ENCODE measurements at regions not wholly inside any gene's neighbourhood (a gene's known extent, or its start where the extent isn't known, plus 50 kb on each side); places are given as distances from the start of the nearest gene placed in this dataset.

DNA sequence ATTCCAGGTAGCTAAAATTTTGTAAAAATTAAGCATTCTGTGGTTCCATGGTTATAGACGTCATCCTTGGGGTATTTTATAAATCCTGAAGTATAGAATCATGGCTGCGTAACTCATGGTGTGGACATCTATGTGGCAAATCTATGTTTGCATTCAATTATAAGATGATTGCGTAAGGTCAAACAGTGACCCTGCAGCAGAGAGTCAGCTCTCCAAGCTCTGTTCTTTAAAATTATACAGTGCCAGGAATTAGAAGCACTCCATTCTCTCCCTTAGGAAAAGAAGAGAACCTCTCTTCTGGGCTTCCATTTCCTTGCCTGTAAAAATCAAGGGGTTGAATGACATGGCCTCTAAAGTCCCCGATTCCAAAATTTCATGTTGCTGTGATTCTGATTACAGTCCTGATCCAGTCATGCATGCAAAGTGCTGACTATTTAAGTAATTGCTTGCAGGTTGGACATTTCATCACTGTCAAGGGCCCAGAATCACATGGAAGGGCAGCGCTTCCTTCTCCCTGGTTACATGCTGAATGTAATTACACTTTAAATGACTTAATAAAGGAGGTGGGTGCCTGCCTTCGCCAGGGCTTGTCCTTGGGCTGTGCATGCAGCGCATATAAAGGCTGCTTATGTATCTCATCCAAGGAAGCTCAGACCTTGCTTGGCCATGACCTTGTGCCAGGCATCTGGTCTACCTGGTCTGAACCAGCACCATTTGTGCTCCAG is 550.7 kb downstream of the TYW1 start:
- in situ Hi-C loops (cut with HindIII; ENCODE audit: low sequenced_read_pairs), result no loop called here

DNA sequence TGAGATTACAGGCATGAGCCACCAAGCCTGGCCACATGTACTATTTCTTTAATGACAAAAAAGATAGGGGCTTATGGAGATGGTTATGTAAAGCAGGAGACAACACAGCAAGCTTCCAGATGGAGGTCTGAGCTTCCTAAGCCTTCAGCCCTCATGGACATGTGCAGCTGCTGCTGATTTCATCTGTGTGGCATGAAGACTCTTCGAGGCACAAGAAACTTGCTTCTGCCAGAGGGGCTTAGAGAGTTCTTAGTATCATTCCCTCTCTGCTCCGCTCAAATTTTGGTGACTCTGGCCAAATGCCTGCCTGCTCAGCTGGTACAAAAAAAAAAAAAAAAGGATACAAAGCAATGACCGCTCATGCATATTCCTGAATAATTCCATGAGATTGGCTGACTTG is 552.5 kb downstream of the TYW1 start:
- in situ Hi-C loops (cut with HindIII; ENCODE audit: low sequenced_read_pairs), result no loop called here

DNA sequence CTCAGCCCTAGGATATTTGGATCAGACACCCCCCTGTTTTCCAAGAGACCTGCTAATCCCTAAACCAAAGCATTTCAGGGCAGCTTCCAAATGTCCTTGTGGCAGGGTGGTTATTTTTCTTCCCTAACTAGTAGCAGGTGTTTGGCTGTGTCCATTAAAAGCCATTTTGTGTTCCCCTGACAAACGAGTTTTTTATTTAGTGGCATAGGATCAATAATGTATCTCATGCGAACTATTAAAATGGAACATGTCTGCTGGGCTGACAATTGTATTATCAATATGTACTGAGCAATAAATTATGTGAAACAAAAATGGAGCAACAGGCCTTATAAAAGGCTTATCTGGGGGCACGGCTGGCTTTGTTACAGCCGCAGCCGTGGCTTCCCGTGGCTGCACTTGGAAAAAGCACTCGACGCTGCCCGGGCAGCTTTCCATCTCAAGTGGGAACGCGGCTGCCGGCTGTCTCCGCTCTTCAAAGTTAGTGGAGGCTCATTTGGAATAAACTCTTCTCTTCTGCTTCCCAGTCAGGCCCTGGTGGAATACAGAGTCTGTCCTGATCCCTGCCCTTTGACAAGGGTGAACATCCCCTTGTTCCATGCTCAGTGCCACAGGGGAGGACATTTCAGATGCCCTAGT is 554.3 kb downstream of the TYW1 start:
- in situ Hi-C loops (cut with HindIII; ENCODE audit: low sequenced_read_pairs), result no loop called here

DNA sequence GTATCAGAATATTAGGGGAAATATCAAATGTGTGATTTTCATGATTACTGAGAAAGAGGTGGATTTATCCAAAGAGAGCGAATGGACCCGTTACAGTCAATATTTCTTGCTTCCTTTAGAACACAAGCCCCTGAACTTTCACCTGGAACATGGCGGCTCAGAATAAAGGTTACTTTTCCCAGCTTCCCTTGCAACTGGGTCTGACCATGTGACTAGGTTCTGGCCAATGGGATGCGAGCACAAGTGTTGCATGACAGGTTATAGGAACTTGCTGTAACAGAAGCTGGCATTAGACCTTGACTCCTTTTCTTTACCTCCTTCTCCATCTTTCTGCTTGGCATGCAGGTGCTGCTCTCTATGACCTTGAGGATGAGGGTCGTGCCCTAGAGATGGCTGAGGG is 556.1 kb downstream of the TYW1 start:
- in situ Hi-C loops (cut with HindIII; ENCODE audit: low sequenced_read_pairs), result no loop called here

DNA sequence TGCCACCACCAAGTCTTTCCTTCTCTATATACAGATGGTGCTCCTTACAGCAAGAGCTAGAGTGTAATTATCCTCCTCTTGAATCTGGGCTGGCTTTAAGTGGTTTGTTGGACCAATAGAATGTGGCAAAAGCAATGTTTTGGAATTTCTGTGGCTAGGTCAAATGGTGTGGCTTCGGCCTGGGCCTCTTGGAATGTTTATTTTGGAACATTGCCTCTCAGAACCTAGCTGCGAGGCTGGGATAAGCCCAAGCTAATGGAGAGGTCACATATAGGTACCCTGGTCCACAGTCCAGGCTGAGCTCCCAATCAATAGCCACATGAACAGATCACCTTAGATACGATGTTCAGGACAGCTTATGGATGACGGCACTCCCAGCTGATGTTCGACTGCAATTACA is 556.7 kb downstream of the TYW1 start:
- in situ Hi-C loops (cut with HindIII; ENCODE audit: low sequenced_read_pairs), result no loop called here

DNA sequence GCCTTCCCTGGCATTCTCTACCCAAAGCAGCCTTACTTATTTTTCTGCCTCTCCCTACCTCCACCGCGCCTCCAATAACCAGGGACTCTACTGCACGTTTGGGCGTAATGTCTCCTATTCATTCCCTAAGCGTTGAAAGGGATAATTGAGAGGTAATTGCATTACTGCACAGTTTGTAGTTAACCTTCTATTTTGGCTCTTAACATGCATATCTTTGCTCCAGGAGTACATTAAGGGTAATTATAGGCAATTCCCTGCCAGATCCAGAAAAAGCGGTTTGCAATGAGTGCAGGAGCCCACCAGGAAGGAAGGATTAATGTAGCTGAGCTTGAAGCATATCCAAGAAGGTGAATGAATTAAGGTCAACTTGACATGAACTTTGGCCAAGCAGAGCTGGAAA is 558.4 kb downstream of the TYW1 start:
- in situ Hi-C loops (cut with HindIII; ENCODE audit: low sequenced_read_pairs), result no loop called here

DNA sequence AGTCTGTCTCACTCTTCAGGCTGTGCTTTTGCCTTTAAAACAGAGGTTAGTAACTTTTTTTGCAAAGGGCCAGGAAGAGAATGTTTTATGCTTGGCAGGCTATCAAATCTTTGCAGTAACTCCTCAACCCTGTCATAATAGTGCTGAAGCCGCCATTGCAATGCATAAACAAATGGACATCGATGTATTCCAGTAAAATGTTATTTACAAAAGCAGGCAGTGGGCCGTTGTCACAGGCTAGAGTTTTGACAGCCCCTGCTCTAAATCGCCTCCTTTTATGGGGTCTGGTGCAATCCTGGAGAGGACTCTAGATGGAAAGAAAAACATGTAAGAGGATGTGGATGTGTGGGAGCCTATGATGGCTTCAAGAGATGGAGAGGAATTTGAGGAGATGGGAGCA is 568.3 kb downstream of the TYW1 start:
- in situ Hi-C loops (cut with HindIII; ENCODE audit: low sequenced_read_pairs), result no loop called here

DNA sequence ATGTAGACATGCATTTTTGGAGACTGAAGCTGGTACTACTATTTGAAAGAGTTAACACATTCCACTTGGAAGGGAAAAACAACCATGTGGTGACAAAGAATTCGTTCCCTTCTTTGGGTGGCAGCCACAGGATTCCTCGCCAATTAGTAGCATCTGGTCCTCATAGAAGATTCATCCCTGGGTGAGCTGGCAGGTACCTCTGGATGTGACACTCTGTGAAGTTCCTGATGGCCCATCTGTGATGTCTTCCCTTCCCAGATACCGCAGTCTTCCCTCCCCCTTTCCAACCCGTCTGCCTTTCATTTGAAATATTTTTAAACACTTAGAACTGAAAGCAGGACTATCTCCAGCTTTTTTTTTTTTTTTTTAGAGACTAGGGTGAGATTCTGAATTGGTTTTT is 569.5 kb downstream of the TYW1 start:
- in situ Hi-C loops (cut with HindIII; ENCODE audit: low sequenced_read_pairs), result no loop called here

DNA sequence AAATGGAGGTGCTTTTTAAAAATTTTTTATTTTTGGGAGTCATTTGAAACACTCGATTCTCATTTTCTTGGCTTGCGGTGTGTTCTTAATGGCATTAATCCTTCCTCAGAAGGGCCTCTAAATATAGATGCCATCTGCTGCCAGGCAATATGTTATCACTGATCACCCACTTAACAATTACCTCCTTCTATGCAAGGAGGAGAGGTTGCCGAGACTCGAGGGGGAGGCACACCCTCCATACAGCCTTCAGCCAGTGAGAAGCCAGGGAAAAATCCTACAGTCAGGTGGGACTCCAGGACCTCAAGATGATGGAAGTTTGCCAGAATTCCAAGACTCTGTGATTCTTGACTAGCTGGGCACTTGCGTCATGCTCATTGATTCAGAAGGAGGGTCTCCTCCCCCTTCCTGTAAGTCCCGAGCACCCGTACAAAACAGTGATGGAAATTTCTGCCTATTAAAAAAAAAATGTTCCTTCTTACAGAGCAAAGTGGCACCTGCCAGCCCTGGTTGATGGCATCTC is 574.5 kb downstream of the TYW1 start:
- in situ Hi-C loops (cut with HindIII; ENCODE audit: low sequenced_read_pairs), result no loop called here

DNA sequence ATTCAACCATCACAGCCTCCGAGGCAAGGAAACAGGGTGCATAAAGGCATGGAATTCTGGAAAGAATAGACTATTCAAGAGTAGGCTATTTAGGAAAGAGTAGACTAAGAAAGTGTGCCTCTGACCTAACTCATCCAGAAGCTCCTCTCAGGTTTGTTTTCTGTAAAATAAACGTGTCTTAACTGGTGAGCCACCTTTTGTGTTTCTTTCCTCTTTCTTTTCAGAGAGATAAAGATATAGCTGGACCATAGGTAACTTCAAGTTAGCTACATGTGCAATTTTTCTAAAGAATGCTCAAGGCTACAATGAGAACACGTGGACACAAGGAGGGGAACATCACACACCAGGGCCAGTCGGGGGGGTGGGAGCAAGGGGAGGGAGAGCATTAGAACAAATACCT is 577.0 kb downstream of the TYW1 start:
- in situ Hi-C loops (cut with HindIII; ENCODE audit: low sequenced_read_pairs), result no loop called here

DNA sequence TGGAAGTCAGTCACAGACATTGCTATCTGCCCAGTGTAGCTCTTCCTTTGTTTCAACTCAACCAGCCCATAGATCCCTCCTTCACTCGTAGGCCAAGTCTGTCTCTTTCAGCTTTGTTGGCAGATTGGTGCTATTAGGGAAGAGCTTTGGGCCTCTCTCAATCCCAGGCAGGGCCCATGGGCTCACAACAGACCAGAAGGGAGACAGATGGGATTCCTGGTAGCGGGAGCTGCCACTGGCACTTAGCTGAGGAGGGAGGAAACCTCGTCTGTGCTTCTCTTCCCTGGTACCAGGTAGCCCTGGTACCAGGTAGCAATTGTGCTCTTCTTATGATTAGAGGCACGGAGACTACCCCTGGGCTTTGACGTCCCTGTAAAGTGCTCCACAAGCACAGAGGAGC is 592.0 kb downstream of the TYW1 start:
- in situ Hi-C loops (cut with HindIII; ENCODE audit: low sequenced_read_pairs), result no loop called here

DNA sequence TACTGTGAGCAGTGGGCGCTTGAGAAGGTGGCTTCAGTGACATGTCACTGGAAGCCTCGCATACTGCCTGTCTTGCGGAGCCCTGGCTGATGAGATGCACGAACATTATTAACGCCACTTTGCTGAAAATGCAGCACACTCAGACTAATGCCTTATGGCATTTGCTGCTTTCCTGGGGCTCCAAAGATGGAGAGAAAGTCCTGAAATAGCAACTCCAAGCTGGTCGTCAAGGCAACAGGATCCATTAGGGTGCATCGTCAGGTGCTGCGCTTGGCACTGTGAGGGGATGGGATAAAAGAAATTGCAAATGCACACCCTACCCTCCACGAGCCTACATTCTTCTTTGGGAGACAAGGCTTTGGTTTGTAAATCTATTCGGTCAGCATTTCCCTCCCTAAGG is 592.5 kb downstream of the TYW1 start:
- in situ Hi-C loops (cut with HindIII; ENCODE audit: low sequenced_read_pairs), result no loop called here

DNA sequence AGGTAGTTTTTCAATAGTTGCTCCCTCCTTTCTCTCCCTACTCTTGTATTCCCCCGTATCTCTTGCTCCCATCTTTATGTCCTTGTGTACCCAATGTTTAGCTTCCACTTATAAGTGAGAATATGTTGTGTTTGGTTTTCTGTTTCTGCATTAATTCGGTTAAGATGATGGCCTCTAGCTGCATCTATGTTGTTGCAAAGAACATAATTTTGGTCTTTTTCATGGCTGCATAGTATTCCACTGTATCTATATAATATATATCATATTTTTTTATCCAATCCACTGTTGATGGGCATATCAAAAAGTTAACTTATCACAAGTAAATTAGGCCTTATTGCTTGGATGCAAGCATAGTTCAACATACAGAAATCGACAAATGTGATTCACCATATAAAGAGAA is 594.0 kb downstream of the TYW1 start:
- in situ Hi-C loops (cut with HindIII; ENCODE audit: low sequenced_read_pairs), result no loop called here

DNA sequence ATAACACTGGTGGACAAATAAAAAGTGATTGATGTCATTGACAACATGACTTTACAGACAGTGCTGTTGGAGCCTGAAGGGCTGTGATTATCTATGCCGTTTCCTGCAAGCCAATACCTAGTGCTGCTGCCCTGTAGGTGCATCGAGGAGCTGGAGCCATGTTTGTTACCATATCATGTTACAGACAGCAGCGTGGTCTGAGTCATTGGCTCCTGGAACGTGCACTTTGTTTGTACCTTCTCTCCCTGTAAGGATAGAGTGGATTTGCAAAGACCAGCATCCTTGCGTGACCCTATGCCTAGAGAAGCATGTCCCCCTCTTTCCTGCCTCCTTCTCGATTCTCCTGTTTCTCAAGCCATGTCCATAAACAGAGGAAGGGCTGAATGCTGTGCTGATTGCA is 597.2 kb downstream of the TYW1 start:
- in situ Hi-C loops (cut with HindIII; ENCODE audit: low sequenced_read_pairs), result no loop called here

DNA sequence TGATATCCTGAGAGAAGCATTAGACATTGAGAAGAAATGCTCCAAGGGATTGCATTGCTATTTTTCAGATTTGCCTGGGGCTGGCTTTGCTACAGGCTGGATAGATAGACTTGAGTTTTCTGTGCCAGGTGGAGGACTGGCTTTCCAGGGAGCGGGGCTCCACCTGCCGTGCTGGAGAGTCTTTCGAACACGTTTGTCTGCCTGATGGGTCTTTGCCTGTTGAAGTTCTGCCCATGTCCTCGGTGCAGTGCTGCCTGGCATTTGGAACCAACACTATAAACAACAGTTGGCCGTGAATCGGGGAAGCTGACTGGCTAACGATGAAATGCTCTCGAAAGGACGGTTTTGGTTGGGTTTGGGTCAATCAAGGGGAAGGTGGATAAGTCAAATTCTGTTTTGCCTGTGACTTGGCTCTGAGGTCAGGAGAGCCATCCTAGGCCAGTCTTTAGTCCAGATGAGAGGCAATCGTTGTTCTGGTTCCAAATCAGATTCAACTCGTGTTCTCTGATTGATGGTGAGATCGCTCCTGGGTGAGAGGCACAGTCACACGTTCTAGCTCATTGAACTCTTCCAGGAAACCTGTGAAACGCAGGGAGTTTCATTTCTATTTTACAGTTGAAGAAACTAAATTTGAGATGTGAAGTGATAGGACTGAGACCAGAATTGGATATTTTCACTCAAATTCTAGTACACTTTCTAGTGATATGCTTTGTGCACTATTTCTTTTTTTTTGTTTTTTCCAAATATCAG is 599.0 kb downstream of the TYW1 start:
- in situ Hi-C loops (cut with HindIII; ENCODE audit: low sequenced_read_pairs), result no loop called here

DNA sequence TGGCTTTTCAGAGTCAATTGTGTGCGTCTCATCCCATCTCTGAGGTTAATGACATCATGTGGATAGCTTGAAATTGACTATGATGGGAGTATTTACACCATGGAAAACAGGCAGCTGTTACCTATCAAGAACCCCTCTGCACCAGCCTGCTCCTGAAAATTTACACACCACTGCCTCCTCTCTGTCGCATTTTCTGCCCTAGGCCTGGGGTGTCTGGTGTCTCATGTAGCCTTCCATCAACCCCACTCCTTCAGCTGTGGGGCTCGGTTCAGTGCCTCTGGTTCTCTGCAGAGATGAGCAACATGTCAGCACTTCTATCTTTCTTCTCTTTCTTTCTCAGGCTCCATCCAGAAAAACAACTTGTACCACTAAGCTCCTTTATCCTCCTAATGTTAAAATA is 600.5 kb downstream of the TYW1 start:
- in situ Hi-C loops (cut with HindIII; ENCODE audit: low sequenced_read_pairs), result no loop called here

DNA sequence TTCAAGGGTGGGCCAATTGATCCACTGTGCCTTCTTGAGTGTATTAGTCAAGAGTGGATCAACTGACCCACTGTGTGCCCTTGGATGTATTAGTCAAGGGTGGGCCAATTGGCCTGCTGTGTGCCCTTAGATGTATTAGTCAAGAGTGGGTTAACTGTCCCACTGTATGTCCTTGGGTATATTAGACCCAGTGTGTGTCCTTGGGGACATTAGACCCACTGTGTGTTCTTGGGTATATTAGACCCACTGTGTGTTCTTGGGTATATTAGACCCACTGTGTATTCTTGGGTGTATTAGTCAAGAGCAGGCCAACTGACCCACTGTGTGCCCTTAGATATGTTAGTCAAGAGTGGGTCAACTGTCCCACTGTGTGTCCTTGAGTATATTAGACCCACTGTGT is 601.8 kb downstream of the TYW1 start:
- in situ Hi-C loops (cut with HindIII; ENCODE audit: low sequenced_read_pairs), result no loop called here

DNA sequence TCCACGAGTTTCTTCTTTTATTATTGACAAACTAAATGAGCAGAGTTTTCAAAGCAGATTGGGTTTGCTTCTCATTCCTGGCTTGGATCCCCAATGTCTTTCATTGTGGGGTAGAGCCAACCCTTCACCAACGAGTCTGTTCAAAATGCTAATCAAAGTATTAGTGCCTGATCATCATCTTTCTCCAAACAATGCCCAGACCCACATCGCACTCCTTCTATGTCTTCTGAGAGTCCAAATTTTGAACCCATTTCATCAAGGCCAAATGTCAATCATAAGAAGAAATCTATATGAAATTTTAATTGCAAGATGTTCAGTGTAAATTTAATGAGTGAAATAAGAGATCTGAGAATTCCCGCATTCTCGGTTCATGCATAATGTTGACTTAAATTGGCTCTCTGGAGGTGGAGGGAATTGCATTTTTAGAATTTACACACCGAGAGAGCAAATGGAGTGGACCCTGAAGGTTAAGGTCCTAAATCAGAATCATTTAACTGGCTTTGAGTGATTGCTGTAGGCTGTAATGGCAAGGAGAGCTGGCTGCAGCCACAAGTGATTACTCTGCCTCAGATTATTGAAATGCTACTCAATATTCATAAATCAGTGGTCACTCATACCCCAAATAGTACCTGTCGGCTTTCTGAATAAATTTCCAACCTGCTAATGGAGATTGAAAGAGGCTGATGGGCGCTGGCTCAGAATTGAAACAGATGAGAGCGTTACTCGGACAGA is 602.9 kb downstream of the TYW1 start:
- in situ Hi-C loops (cut with HindIII; ENCODE audit: low sequenced_read_pairs), result no loop called here

DNA sequence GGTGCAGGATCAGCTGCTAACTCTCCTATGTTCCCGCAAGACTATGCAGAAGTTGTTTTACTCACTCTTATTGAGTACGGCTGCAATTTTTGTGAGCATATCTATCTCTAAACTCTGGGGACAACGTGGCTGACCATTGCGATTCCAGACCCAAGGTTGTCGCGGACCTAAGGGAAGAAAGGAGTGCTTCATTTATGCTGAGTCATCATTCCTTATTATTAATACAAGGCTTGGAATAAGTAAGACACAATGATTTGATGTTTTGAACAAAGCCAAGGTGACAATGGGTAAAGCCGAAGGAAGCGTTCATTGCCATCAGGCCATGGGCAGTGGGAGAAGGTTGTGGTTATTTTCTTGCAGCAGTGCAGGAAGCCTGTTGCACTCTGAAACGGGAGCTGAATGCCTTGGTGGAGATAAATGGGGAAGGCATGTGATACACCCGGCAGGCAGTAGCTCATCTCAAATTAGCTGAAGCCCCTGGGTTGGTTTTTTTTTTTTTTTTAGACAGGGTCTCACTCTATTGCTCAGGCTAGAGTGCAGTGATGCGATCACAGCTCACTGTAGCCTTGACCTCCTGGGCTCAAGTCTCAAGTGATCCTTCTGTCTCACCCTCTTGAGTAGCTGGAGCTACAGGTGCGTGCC is 605.7 kb downstream of the TYW1 start:
- in situ Hi-C loops (cut with HindIII; ENCODE audit: low sequenced_read_pairs), result no loop called here

DNA sequence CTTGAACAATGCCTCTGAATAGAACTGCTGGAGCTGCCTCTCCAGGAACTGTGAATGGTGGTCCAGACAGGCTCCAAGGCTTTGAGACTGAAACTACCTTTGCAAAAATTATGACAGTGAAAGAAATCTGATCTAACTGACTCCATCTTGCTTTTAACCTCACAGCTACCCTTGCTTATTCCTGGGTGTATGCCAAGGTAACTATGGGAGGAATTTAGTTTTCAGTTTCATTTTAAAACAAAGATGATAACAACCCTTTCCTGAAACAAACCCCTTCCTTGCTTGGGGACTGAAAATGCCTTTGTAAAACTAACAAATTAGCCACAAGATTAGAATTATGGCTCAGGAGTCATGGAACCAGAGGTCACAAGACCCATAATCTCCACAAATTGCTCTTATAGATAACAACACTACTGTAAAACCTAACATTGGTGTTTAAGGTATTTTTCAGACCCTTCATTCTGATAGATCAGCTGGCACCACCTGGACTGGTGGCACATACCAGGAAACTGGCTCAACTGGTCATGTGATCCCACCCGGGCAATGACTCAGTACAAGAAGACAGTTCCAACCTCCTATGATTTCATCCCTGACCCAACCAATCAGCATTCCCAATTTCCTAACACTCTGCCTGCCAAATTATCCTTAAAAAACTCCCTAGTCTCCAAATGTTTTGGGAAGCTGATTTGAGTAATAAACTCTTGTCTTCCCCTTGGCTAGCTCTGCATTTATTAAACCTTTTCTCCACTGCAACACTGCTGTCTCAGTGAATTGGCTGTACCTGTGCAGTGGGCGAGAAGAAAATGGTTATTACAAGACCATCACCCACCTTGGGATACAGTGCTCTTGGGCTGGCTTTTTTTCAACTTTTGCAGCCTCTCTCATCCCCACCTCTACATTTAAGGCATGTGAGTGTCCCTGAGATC is 608.1 kb downstream of the TYW1 start:
- in situ Hi-C loops (cut with HindIII; ENCODE audit: low sequenced_read_pairs), result no loop called here

Data from DLD1 (cell line).